ENCODE measurements at regions not wholly inside any gene's neighbourhood (a gene's known extent, or its start where the extent isn't known, plus 50 kb on each side); places are given as distances from the start of the nearest gene placed in this dataset.

DNA sequence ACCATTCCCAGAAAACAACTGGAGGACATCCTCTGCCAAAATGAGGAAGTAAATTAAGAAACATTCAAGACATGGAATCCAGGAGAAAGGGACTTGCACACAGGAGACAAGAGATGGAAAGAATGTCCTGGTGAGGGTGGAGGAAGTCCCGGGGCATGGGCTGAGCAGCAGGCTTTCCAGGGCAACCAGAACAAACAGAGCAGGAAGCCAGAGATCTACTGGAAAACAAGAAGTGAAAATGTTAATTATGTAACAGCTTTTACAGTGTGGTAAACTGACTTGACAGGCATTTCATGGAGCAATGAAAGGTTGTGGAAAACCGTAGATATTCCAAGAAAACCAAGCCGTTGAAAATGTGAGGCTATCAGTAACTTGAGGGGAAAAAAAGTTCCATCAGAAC, 55.2 kb upstream of the ZNF746 start:
- no peak for DNase-seq (ENCODE audit: low spot score)

More for the DNA sequence above, 55.2 kb upstream of the ZNF746 start:
- no peaks in the 10 kb centered on the region for H3K27me3 ChIP-seq
- 95% methylated on average over 3 of the region's 3 CpGs for WGBS (ENCODE audit: low lambda C conversion rate, missing lambda C conversion rate)
- no peaks in the 10 kb centered on the region for H3K4me1 ChIP-seq (ENCODE audit: insufficient read depth)
- H3K9me2 ChIP-seq (replicated peaks; ENCODE audit: insufficient read depth): no peaks in the 10 kb centered on the region
- H4K20me1 ChIP-seq (ENCODE audit: insufficient read depth, poor library complexity, severe bottlenecking): no peaks in the 10 kb centered on the region
- H3K27ac ChIP-seq: no peak overlapping the region
- TF ChIP-seq EZH2 (IDR thresholded peaks at IDR 0.05; ENCODE audit: borderline replicate concordance) (no peak), EZH2phosphoT487 (IDR thresholded peaks at IDR 0.05; ENCODE audit: low read depth, severe bottlenecking, unreplicated experiment) (no peak)
- TF ChIP-seq, protein P1, sequence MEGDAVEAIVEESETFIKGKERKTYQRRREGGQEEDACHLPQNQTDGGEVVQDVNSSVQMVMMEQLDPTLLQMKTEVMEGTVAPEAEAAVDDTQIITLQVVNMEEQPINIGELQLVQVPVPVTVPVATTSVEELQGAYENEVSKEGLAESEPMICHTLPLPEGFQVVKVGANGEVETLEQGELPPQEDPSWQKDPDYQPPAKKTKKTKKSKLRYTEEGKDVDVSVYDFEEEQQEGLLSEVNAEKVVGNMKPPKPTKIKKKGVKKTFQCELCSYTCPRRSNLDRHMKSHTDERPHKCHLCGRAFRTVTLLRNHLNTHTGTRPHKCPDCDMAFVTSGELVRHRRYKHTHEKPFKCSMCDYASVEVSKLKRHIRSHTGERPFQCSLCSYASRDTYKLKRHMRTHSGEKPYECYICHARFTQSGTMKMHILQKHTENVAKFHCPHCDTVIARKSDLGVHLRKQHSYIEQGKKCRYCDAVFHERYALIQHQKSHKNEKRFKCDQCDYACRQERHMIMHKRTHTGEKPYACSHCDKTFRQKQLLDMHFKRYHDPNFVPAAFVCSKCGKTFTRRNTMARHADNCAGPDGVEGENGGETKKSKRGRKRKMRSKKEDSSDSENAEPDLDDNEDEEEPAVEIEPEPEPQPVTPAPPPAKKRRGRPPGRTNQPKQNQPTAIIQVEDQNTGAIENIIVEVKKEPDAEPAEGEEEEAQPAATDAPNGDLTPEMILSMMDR (IDR thresholded peaks at IDR 0.05; ENCODE audit: poor library complexity): no peak
- no peaks in the 10 kb centered on the region for H3K36me3 ChIP-seq (replicated peaks; ENCODE audit: insufficient read depth, low read depth)
- no peak overlapping the region for H2AFZ ChIP-seq
- H3K9me3 ChIP-seq (ENCODE audit: low read depth): no peaks in the 10 kb centered on the region
- H3K4me2 ChIP-seq: no peak overlapping the region
- no peak overlapping the region for H3K4me3 ChIP-seq
- H3K79me2 ChIP-seq: no peaks in the 10 kb centered on the region
